ENCODE measurements at regions not wholly inside any gene's neighbourhood (a gene's known extent, or its start where the extent isn't known, plus 50 kb on each side); places are given as distances from the start of the nearest gene placed in this dataset.

GRCh38 chr2:174668075-174668474, 70.5 kb upstream of the WIPF1 start:
- Histone ChIP-seq H3K27ac (no peak overlapping the region), H3K27me3 (ENCODE audit: insufficient read depth, low read depth, severe bottlenecking) (no peaks in the 10 kb centered on the region), H3K9me3 (ENCODE audit: severe bottlenecking) (peaks cover 10% of the 10 kb centered on the region), H3K4me3 (ENCODE audit: low read depth, low read length) (no peak overlapping the region), H3K36me3 (no peaks in the 10 kb centered on the region)
- no peak for TF ChIP-seq CTCF (IDR thresholded peaks at IDR 0.05; ENCODE audit: low read depth, low read length)
- no peak for DNase-seq

GRCh38 chr2:174667250-174667860, 69.8 kb upstream of the WIPF1 start:
- DNase-seq: no peak
- TF ChIP-seq CTCF (IDR thresholded peaks at IDR 0.05; ENCODE audit: low read depth, low read length): no peak
- peaks cover 10% of the 10 kb centered on the region for H3K9me3 ChIP-seq (ENCODE audit: severe bottlenecking)
- no peaks in the 10 kb centered on the region for H3K36me3 ChIP-seq
- H3K27ac ChIP-seq: no peak overlapping the region
- no peak overlapping the region for H3K4me3 ChIP-seq (ENCODE audit: low read depth, low read length)
- no peaks in the 10 kb centered on the region for H3K27me3 ChIP-seq (ENCODE audit: insufficient read depth, low read depth, severe bottlenecking)

- TF ChIP-seq CTCF (IDR thresholded peaks at IDR 0.05; ENCODE audit: low read depth, low read length): no peak
- Histone ChIP-seq H3K27me3 (ENCODE audit: insufficient read depth, low read depth, severe bottlenecking) (no peaks in the 10 kb centered on the region), H3K36me3 (no peaks in the 10 kb centered on the region), H3K4me3 (ENCODE audit: low read depth, low read length) (no peak overlapping the region), H3K9me3 (ENCODE audit: severe bottlenecking) (peaks cover 5% of the 10 kb centered on the region), H3K27ac (no peak overlapping the region)
- DNase-seq: no peak
These were observed 69.2 kb upstream of the WIPF1 start for GRCh38 chr2:174666845-174667244.

GRCh38 chr2:174666312-174666711, 68.7 kb upstream of the WIPF1 start:
- TF ChIP-seq CTCF (IDR thresholded peaks at IDR 0.05; ENCODE audit: low read depth, low read length): no peak
- DNase-seq: no peak
- Histone ChIP-seq H3K9me3 (ENCODE audit: severe bottlenecking) (peaks cover 2% of the 10 kb centered on the region), H3K4me3 (ENCODE audit: low read depth, low read length) (no peak overlapping the region), H3K36me3 (no peaks in the 10 kb centered on the region), H3K27ac (no peak overlapping the region), H3K27me3 (ENCODE audit: insufficient read depth, low read depth, severe bottlenecking) (no peaks in the 10 kb centered on the region)

- H3K36me3 ChIP-seq: no peaks in the 10 kb centered on the region
- no peaks in the 10 kb centered on the region for H3K27me3 ChIP-seq (ENCODE audit: insufficient read depth, low read depth, severe bottlenecking)
- no peak for DNase-seq
- TF ChIP-seq CTCF (IDR thresholded peaks at IDR 0.05; ENCODE audit: low read depth, low read length): no peak
- no peak overlapping the region for H3K27ac ChIP-seq
- no peaks in the 10 kb centered on the region for H3K9me3 ChIP-seq (ENCODE audit: severe bottlenecking)
- H3K4me3 ChIP-seq (ENCODE audit: low read depth, low read length): no peak overlapping the region
These were observed 66.6 kb upstream of the WIPF1 start for GRCh38 chr2:174664084-174664759.

GRCh38 chr2:174663550-174663949, 65.9 kb upstream of the WIPF1 start:
- no peaks in the 10 kb centered on the region for H3K27me3 ChIP-seq (ENCODE audit: insufficient read depth, low read depth, severe bottlenecking)
- H3K27ac ChIP-seq: no peak overlapping the region
- TF ChIP-seq CTCF (IDR thresholded peaks at IDR 0.05; ENCODE audit: low read depth, low read length): no peak
- no peaks in the 10 kb centered on the region for H3K9me3 ChIP-seq (ENCODE audit: severe bottlenecking)
- H3K4me3 ChIP-seq (ENCODE audit: low read depth, low read length): no peak overlapping the region
- no peaks in the 10 kb centered on the region for H3K36me3 ChIP-seq
- DNase-seq: no peak
